ENCODE measurements at regions not wholly inside any gene's neighbourhood (a gene's known extent, or its start where the extent isn't known, plus 50 kb on each side); places are given as distances from the start of the nearest gene placed in this dataset.

- no peak for TF ChIP-seq POLR2AphosphoS5 (IDR thresholded peaks at IDR 0.05)
- no peak for TF ChIP-seq CTCF (IDR thresholded peaks at IDR 0.05 in 8 of 11, conservative IDR thresholded peaks at IDR 0.05 in 3 of 11)
- no peak for TF ChIP-seq POLR2A (IDR thresholded peaks at IDR 0.05)
Measured at GRCh38 chr22:20647586-20648305, 126.2 kb upstream of the SERPIND1 start.

Data from spleen (tissue), 7 donors.